ENCODE measurements at regions not wholly inside any gene's neighbourhood (a gene's known extent, or its start where the extent isn't known, plus 50 kb on each side); places are given as distances from the start of the nearest gene placed in this dataset.

GRCh38 chr21:16473988-16474387 is 744.2 kb downstream of the USP25 start:
- TF ChIP-seq EZH2 (IDR thresholded peaks at IDR 0.05; ENCODE audit: insufficient read depth, poor library complexity, severe bottlenecking) (no peak), EZH2phosphoT487 (IDR thresholded peaks at IDR 0.05; ENCODE audit: insufficient read depth, low read depth) (no peak)

Measured in GM23248 (cell line).